ENCODE measurements at regions not wholly inside any gene's neighbourhood (a gene's known extent, or its start where the extent isn't known, plus 50 kb on each side); places are given as distances from the start of the nearest gene placed in this dataset.

GRCh38 chr5:33235824-33236223 lies 204.9 kb upstream of the TARS1 start:
- TF ChIP-seq TCF12 (IDR thresholded peaks at IDR 0.05; ENCODE audit: low read depth) (no peak), CEBPB (IDR thresholded peaks at IDR 0.05) (no peak), NFIC (IDR thresholded peaks at IDR 0.05) (no peak), CREB1 (IDR thresholded peaks at IDR 0.05; ENCODE audit: low read depth) (no peak), MAX (IDR thresholded peaks at IDR 0.05) (no peak), FOXM1 (IDR thresholded peaks at IDR 0.05; ENCODE audit: borderline replicate concordance, low read depth) (no peak), RAD21 (IDR thresholded peaks at IDR 0.05; ENCODE audit: low read depth) (no peak), EGR1 (IDR thresholded peaks at IDR 0.05) (no peak), YY1 (IDR thresholded peaks at IDR 0.05; ENCODE audit: low read depth) (no peak), EP300 (IDR thresholded peaks at IDR 0.05; ENCODE audit: borderline replicate concordance) (no peak), USF1 (IDR thresholded peaks at IDR 0.05) (no peak), REST (IDR thresholded peaks at IDR 0.05; ENCODE audit: low read depth) (no peak), TAF1 (IDR thresholded peaks at IDR 0.05; ENCODE audit: low read depth) (no peak), TEAD4 (IDR thresholded peaks at IDR 0.05) (no peak), ZBTB7A (IDR thresholded peaks at IDR 0.05; ENCODE audit: low read depth) (no peak)

- TF ChIP-seq EGR1 (IDR thresholded peaks at IDR 0.05) (no peak), RAD21 (IDR thresholded peaks at IDR 0.05; ENCODE audit: low read depth) (no peak)
Observed at GRCh38 chr5:33237471-33237870, 203.3 kb upstream of the TARS1 start.

GRCh38 chr5:33238826-33239695 lies 201.7 kb upstream of the TARS1 start:
- TF ChIP-seq EP300 (IDR thresholded peaks at IDR 0.05; ENCODE audit: borderline replicate concordance): no peak
- no peak for TF ChIP-seq TAF1 (IDR thresholded peaks at IDR 0.05; ENCODE audit: low read depth)
- no peak for TF ChIP-seq MAX (IDR thresholded peaks at IDR 0.05)
- no peak for TF ChIP-seq YY1 (IDR thresholded peaks at IDR 0.05; ENCODE audit: low read depth)
- TF ChIP-seq EGR1 (IDR thresholded peaks at IDR 0.05): no peak
- no peak for TF ChIP-seq ZBTB7A (IDR thresholded peaks at IDR 0.05; ENCODE audit: low read depth)
- no peak for TF ChIP-seq NFIC (IDR thresholded peaks at IDR 0.05)
- TF ChIP-seq TCF12 (IDR thresholded peaks at IDR 0.05; ENCODE audit: low read depth): no peak
- TF ChIP-seq FOXM1 (IDR thresholded peaks at IDR 0.05; ENCODE audit: borderline replicate concordance, low read depth): no peak
- no peak for TF ChIP-seq REST (IDR thresholded peaks at IDR 0.05; ENCODE audit: low read depth)
- TF ChIP-seq TEAD4 (IDR thresholded peaks at IDR 0.05): no peak

- TF ChIP-seq REST (IDR thresholded peaks at IDR 0.05; ENCODE audit: low read depth) (no peak), USF1 (IDR thresholded peaks at IDR 0.05) (no peak), MAX (IDR thresholded peaks at IDR 0.05) (no peak), RAD21 (IDR thresholded peaks at IDR 0.05; ENCODE audit: low read depth) (no peak), TAF1 (IDR thresholded peaks at IDR 0.05; ENCODE audit: low read depth) (no peak), ZBTB7A (IDR thresholded peaks at IDR 0.05; ENCODE audit: low read depth) (no peak), EGR1 (IDR thresholded peaks at IDR 0.05) (no peak), NFIC (IDR thresholded peaks at IDR 0.05) (no peak), TCF12 (IDR thresholded peaks at IDR 0.05; ENCODE audit: low read depth) (no peak), CREB1 (IDR thresholded peaks at IDR 0.05; ENCODE audit: low read depth) (no peak), YY1 (IDR thresholded peaks at IDR 0.05; ENCODE audit: low read depth) (no peak), FOXM1 (IDR thresholded peaks at IDR 0.05; ENCODE audit: borderline replicate concordance, low read depth) (no peak)
Observed at GRCh38 chr5:33240558-33240957, 200.2 kb upstream of the TARS1 start.
